SW 1271 (cell line): ENCODE measurements at regions not wholly inside any gene's neighbourhood (a gene's known extent, or its start where the extent isn't known, plus 50 kb on each side); places are given as distances from the start of the nearest gene placed in this dataset.
A peak's percentile ranks its signal among the peaks of the same experiment; 100 is the strongest.
"Not testable (repeated sequence)": the region's sequence is repeated elsewhere in the genome, so short reads cannot be mapped to it uniquely, and the experiment has no call there.

Source experiments
- DNase-seq, 2 experiments: peaks; one replicate each; lab custom pipeline; 2025; lab: John Stamatoyannopoulos, UW

- no peak for DNase-seq
Measured at GRCh38 chr20:1754306-1754705, 96.7 kb upstream of the SIRPG start.

GRCh38 chr20:1752045-1752444, 94.5 kb upstream of the SIRPG start:
- DNase-seq, result no peak

GRCh38 chr20:1748777-1749176, 91.2 kb upstream of the SIRPG start:
- DNase-seq, result no peak

GRCh38 chr20:1747953-1748577, 90.5 kb upstream of the SIRPG start:
- no peak for DNase-seq

GRCh38 chr20:1742049-1742434, 84.5 kb upstream of the SIRPG start:
- DNase-seq, result not testable (repeated sequence)

- DNase-seq, result no peak
Measured at GRCh38 chr20:1741309-1742048, 83.9 kb upstream of the SIRPG start.

GRCh38 chr20:1737134-1737533, 79.6 kb upstream of the SIRPG start:
- no peak for DNase-seq

GRCh38 chr20:1735417-1736089, 78.0 kb upstream of the SIRPG start:
- DNase-seq, result no peak

GRCh38 chr20:1734269-1734858, 76.8 kb upstream of the SIRPG start:
- peak in 1 of 2 experiments; percentile 11 for DNase-seq

- DNase-seq, result not testable (repeated sequence)
Measured at GRCh38 chr20:1731828-1732375, 74.3 kb upstream of the SIRPG start.

GRCh38 chr20:1730981-1731711, 73.6 kb upstream of the SIRPG start:
- DNase-seq, result not testable (repeated sequence)

- DNase-seq, result not testable (repeated sequence)
Measured at GRCh38 chr20:1727303-1727702, 69.7 kb upstream of the SIRPG start.

GRCh38 chr20:1724901-1725300, 67.3 kb upstream of the SIRPG start:
- no peak for DNase-seq

GRCh38 chr20:1722513-1723050, 65.0 kb upstream of the SIRPG start:
- no peak for DNase-seq

GRCh38 chr20:1721687-1722512, 64.3 kb upstream of the SIRPG start:
- DNase-seq, result no peak

GRCh38 chr20:1720845-1721475, 63.4 kb upstream of the SIRPG start:
- DNase-seq, result no peak

- DNase-seq, result no peak
Measured at GRCh38 chr20:1720226-1720625, 62.6 kb upstream of the SIRPG start.

- peak in 1 of 2 experiments; percentile 36 for DNase-seq
Measured at GRCh38 chr20:1718604-1719384, 61.2 kb upstream of the SIRPG start.
